Neural progenitor cell (in vitro differentiated cells): ENCODE measurements at regions not wholly inside any gene's neighbourhood (a gene's known extent, or its start where the extent isn't known, plus 50 kb on each side); places are given as distances from the start of the nearest gene placed in this dataset.

Experiments
- DNase-seq: peaks from one replicate; pipeline ENCODE4 v3.0.0-alpha.2; 2016; ENCODE audit warnings: low spot score
- H2AFZ ChIP-seq: fragments of 200-600 bp; sonication (generic); replicated peaks from 2 replicates; pipeline ENCODE4 v1.6.1; 2016; ENCODE audit warnings: antibody characterized with exemption
- H3F3A ChIP-seq: fragments of 200-600 bp; sonication (generic); 2 replicates; pipeline ENCODE4 v1.6.1; 2016; ENCODE audit warnings: antibody characterized with exemption, low read depth
- H3K27ac ChIP-seq: fragments of 200-600 bp; sonication (generic); 2 replicates; pipeline ENCODE4 v1.5.1; 2016; ENCODE audit warnings: mild to moderate bottlenecking
- H3K27me3 ChIP-seq: fragments of 200-600 bp; sonication (generic); 2 replicates; pipeline ENCODE4 v1.6.1; 2016; ENCODE audit warnings: mild to moderate bottlenecking, moderate library complexity
- H3K36me3 ChIP-seq: fragments of 200-600 bp; sonication (generic); 2 replicates; pipeline ENCODE4 v1.5.1; 2016
- H3K4me1 ChIP-seq: fragments of 200-600 bp; sonication (generic); 2 replicates; pipeline ENCODE4 v1.6.1; 2016; ENCODE audit warnings: mixed run types
- H3K4me2 ChIP-seq: fragments of 200-600 bp; sonication (generic); 2 replicates; pipeline ENCODE4 v1.6.1; 2016
- H3K4me3 ChIP-seq: fragments of 200-600 bp; sonication (generic); 2 replicates; pipeline ENCODE4 v1.5.1; 2016
- H3K79me2 ChIP-seq: fragments of 200-600 bp; sonication (generic); 2 replicates; pipeline ENCODE4 v1.6.1; 2016; ENCODE audit warnings: low read depth
- H3K9ac ChIP-seq: fragments of 200-600 bp; sonication (generic); 2 replicates; pipeline ENCODE4 v1.6.1; 2016
- H3K9me3 ChIP-seq: fragments of 200-600 bp; sonication (generic); 2 replicates; pipeline ENCODE4 v1.5.1; 2016; ENCODE audit warnings: low read depth
- H4K20me1 ChIP-seq: fragments of 200-600 bp; sonication (generic); 2 replicates; pipeline ENCODE4 v1.6.1; 2016; ENCODE audit warnings: low read depth
- H3K27ac Mint-ChIP-seq: 3 replicates; pipeline ENCODE4 v1.8.0; 2021; ENCODE audit warnings: mixed read lengths
- H3K27me3 Mint-ChIP-seq: 2 replicates; pipeline ENCODE4 v1.8.0; 2022; ENCODE audit warnings: low read depth, mild to moderate bottlenecking, inconsistent platforms, moderate library complexity, mixed read lengths; ENCODE audit not compliant: insufficient read depth
- H3K36me3 Mint-ChIP-seq: 3 replicates; pipeline ENCODE4 v1.8.0; 2021; ENCODE audit warnings: mixed read lengths
- H3K4me1 Mint-ChIP-seq: 3 replicates; pipeline ENCODE4 v1.8.0; 2021; ENCODE audit warnings: mixed read lengths
- H3K4me3 Mint-ChIP-seq: 3 replicates; pipeline ENCODE4 v1.8.0; 2021; ENCODE audit warnings: mild to moderate bottlenecking, moderate library complexity, mixed read lengths
- H3K9me3 Mint-ChIP-seq: 3 replicates; pipeline ENCODE4 v1.8.0; 2020; ENCODE audit warnings: mixed read lengths
- EZH2 ChIP-seq: fragments of 200-600 bp; sonication (generic); IDR thresholded peaks from 2 replicates; pipeline ENCODE4 v1.6.1; 2017; ENCODE audit warnings: antibody characterized with exemption, mild to moderate bottlenecking, moderate library complexity
- EZH2phosphoT487 ChIP-seq: fragments of 200-600 bp; sonication (generic); IDR thresholded peaks from 2 replicates; pipeline ENCODE4 v1.6.1; 2017; ENCODE audit warnings: antibody characterized with exemption
- TF ChIP-seq, protein P1 (sequence below): fragments of 200-600 bp; sonication (generic); IDR thresholded peaks from 2 replicates; pipeline ENCODE4 v1.5.1; 2017; ENCODE audit warnings: antibody characterized with exemption, mild to moderate bottlenecking

DNA sequence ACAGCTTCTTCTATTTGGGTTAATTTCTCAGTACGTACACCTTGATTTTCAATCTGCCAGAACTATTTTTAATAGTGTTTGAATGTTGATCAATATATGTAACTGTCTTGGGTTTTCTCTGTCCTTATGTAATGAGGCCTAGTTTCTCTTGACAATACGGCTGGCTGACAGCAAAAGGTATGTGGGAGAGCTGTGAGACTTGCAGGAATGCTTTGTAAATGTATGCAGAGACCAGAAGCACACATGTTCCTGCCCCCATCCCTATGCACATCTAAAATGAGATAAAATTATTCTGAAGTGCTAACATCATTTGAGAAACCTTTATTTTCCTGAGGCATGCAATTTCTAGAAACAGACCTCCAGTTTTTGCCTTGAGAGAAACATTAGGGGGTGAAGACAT lies 593.8 kb upstream of the GBE1 start:
- Histone ChIP-seq H3K4me3 (no peak overlapping the region), H3K36me3 (no peaks in the 10 kb centered on the region), H3K27ac (no peak overlapping the region), H3K4me1 (no peaks in the 10 kb centered on the region), H2AFZ (peak overlapping the region; percentile 57), H3K27me3 (no peaks in the 10 kb centered on the region), H4K20me1 (no peaks in the 10 kb centered on the region), H3K9ac (no peak overlapping the region), H3K9me3 (no peaks in the 10 kb centered on the region), H3K4me2 (no peak overlapping the region), H3K79me2 (no peaks in the 10 kb centered on the region), H3F3A (no peaks in the 10 kb centered on the region)
- Mint-ChIP-seq H3K9me3 (no peaks in the 10 kb centered on the region), H3K4me1 (peaks cover 2% of the 10 kb centered on the region), H3K27me3 (no peaks in the 10 kb centered on the region), H3K36me3 (no peaks in the 10 kb centered on the region), H3K4me3 (no peak overlapping the region), H3K27ac (no peak overlapping the region)
- no peak for DNase-seq
- TF ChIP-seq, protein P1, sequence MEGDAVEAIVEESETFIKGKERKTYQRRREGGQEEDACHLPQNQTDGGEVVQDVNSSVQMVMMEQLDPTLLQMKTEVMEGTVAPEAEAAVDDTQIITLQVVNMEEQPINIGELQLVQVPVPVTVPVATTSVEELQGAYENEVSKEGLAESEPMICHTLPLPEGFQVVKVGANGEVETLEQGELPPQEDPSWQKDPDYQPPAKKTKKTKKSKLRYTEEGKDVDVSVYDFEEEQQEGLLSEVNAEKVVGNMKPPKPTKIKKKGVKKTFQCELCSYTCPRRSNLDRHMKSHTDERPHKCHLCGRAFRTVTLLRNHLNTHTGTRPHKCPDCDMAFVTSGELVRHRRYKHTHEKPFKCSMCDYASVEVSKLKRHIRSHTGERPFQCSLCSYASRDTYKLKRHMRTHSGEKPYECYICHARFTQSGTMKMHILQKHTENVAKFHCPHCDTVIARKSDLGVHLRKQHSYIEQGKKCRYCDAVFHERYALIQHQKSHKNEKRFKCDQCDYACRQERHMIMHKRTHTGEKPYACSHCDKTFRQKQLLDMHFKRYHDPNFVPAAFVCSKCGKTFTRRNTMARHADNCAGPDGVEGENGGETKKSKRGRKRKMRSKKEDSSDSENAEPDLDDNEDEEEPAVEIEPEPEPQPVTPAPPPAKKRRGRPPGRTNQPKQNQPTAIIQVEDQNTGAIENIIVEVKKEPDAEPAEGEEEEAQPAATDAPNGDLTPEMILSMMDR = no peak
- no peak for TF ChIP-seq EZH2
- no peak for TF ChIP-seq EZH2phosphoT487

DNA sequence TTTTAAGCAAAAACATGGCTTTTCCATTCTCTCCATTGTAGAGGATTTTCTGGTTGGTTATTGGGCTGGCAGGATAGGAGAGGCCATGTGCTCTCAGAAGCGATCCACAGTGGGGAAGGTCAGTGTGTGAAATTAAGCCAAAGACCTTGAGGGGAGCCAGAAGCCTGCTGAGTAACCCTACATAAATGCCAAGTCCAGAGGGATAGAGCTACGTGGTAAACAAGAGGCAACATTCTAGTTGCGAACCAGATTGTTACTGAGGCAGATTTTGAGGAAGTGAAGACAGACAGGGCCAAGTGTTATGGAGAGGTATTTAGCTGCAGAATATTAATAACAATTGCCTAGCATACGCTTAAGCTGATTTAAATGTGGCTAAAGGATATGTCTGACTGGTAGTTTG lies 592.8 kb upstream of the GBE1 start:
- Histone ChIP-seq H3K27ac (no peak overlapping the region), H3K4me2 (no peak overlapping the region), H3K4me3 (no peak overlapping the region), H3K27me3 (no peaks in the 10 kb centered on the region), H3K36me3 (no peaks in the 10 kb centered on the region), H3K9ac (no peak overlapping the region), H3K9me3 (no peaks in the 10 kb centered on the region), H3F3A (no peaks in the 10 kb centered on the region), H3K4me1 (no peaks in the 10 kb centered on the region), H3K79me2 (no peaks in the 10 kb centered on the region), H2AFZ (no peak overlapping the region), H4K20me1 (no peaks in the 10 kb centered on the region)
- Mint-ChIP-seq H3K27me3 (no peaks in the 10 kb centered on the region), H3K27ac (no peak overlapping the region), H3K9me3 (no peaks in the 10 kb centered on the region), H3K4me1 (peaks cover 2% of the 10 kb centered on the region), H3K36me3 (no peaks in the 10 kb centered on the region), H3K4me3 (no peak overlapping the region)
- no peak for DNase-seq
- no peak for TF ChIP-seq EZH2
- TF ChIP-seq EZH2phosphoT487 = no peak
- TF ChIP-seq, protein P1 = no peak

DNA sequence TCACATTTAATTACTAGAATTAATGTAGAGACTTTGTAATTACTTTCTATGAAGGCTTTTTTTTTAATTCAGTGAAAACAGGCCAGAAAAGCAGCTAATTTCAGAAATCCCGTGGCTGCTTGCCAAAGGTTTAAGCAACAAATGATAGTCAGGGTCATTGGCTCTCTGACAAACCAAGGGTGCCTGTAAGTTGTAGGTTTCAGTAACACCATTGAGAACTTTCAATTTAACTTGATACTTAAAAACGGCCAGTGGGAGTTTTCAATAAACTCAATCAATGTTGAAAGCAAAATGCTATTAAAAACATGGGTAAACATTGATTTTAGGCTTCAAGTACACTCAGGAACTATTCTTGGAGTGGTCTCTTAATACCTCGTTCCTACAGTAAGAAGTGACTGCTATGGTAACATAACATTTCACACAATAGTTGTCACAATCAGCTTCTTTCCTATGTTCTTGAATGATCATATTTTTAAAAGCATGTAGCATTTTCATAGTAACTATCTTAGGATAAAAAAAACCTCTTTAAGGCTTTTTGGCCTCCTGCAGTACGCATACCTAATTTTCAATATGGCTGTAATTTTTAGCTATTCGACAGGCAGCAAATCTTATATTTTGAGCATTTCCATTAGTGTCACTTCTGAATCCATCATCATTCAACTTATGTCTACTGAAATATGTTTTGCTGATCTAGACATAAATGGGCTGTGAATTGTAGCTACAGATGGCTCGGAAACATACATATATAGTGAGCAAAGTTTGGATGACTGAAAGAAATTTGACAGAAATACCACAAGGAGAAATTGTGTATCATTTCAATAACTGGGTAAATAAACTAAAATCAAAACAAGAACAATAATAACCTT lies 592.1 kb upstream of the GBE1 start:
- Mint-ChIP-seq H3K27me3 (no peaks in the 10 kb centered on the region), H3K27ac (no peak overlapping the region), H3K4me1 (peaks cover 2% of the 10 kb centered on the region), H3K36me3 (no peaks in the 10 kb centered on the region), H3K9me3 (no peaks in the 10 kb centered on the region), H3K4me3 (no peak overlapping the region)
- Histone ChIP-seq H3F3A (no peaks in the 10 kb centered on the region), H2AFZ (no peak overlapping the region), H3K79me2 (no peaks in the 10 kb centered on the region), H3K27me3 (no peaks in the 10 kb centered on the region), H3K4me1 (no peaks in the 10 kb centered on the region), H3K4me3 (no peak overlapping the region), H3K9ac (no peak overlapping the region), H3K4me2 (no peak overlapping the region), H3K27ac (no peak overlapping the region), H4K20me1 (no peaks in the 10 kb centered on the region), H3K9me3 (no peaks in the 10 kb centered on the region), H3K36me3 (no peaks in the 10 kb centered on the region)
- no peak for DNase-seq
- TF ChIP-seq EZH2phosphoT487 (no peak), EZH2 (no peak)
- TF ChIP-seq, protein P1 = no peak
